HPDE6-E6E7 (cell line): ENCODE measurements at regions not wholly inside any gene's neighbourhood (a gene's known extent, or its start where the extent isn't known, plus 50 kb on each side); places are given as distances from the start of the nearest gene placed in this dataset.
"Not testable (repeated sequence)": the region's sequence is repeated elsewhere in the genome, so short reads cannot be mapped to it uniquely, and the experiment has no call there.

Source experiments
- DNase-seq: peaks from one replicate; pipeline ENCODE4 v3.0.0; 2011; ENCODE audit warnings: missing footprints; ENCODE audit errors: extremely low spot score

DNA sequence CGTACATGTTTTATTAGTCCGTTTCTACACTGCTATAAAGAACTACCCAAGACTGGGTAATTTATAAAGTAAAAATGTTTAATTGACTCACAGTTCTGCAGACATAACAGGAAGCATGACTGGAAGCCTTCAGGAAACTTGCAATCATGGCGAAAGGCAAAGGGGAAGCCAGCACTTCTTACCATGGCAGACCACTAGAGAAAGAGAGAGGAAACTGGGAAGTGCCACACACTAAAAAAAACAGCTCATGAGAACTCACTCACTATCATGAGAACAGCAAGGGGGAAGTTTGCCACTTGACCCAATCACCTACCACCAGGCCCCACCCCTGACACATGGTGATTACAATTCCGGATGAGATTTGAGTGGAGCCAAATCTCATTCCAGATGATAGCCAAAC lies 466.2 kb downstream of the IRS1 start:
- no peak for DNase-seq

- no peak for DNase-seq
Measured at GRCh38 chr2:226330206-226330605, 469.4 kb downstream of the IRS1 start.

GRCh38 chr2:226329180-226329579 lies 470.4 kb downstream of the IRS1 start:
- no peak for DNase-seq

GRCh38 chr2:226327830-226328229 lies 471.8 kb downstream of the IRS1 start:
- no peak for DNase-seq

- DNase-seq = no peak
Measured at GRCh38 chr2:226325526-226325925, 474.1 kb downstream of the IRS1 start.

DNA sequence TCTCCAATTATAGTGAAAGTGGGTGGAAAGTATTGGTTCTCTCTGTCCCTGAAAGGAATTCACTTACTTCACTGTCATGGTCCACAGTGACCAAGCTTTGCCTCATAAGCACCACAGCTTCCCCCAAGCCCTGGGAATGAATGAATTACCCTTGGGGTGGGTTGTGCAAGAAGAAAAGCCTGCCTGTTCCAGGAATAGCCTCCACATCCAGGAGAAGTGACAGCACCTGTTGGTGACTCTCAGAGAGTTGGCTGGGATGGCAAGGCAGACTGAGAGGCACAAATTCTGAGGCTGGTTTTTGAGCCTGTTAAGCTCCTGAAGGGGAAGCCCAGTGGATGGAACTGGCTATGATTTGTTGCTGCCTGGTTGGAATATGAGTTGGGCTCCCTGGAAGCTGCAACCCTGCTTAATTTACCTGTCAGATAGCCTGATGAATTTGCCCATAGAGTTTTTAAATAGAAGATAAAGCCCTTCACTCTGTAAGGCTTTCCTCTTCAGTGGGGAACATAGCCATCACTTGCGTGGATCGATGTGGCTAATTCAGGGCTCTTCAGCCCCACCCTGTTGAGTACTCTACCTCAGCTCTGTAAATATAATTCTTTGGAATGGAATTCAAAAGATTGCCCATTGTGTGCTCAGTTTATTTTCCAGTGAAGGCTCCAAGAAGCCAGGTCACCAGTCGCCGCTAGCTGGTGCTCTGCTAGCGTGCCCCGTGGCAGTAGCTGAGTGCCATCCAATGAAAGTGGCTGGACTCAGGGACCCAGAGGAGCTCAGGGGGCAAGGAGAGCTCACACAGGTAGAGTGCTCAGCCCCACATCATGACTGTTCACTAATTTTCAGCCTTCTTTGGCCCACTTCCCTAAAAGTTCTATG lies 479.3 kb downstream of the IRS1 start:
- DNase-seq = no peak

- no peak for DNase-seq
Measured at GRCh38 chr2:226317970-226318369, 481.6 kb downstream of the IRS1 start.

DNA sequence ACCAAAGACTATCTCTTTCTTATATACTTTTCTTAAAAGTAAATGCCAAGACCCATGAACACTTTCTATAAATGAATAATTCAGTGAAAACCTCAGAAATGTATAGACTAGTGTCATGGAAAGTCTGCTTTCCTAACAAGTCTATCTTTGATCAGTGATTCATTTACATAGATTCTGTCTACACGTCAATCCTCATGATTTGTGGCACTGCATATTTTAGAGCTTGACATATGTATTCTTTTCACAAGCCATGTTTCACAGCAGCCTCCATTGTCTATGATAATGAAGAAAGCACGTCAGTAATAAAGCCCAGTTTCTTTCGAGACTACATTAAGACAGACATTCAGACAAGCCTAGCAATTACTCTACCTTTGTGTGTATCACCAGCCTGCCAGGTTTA lies 486.6 kb downstream of the IRS1 start:
- DNase-seq = no peak

GRCh38 chr2:226312155-226312554 lies 487.5 kb downstream of the IRS1 start:
- no peak for DNase-seq

GRCh38 chr2:226310146-226310545 lies 489.5 kb downstream of the IRS1 start:
- DNase-seq = no peak

DNA sequence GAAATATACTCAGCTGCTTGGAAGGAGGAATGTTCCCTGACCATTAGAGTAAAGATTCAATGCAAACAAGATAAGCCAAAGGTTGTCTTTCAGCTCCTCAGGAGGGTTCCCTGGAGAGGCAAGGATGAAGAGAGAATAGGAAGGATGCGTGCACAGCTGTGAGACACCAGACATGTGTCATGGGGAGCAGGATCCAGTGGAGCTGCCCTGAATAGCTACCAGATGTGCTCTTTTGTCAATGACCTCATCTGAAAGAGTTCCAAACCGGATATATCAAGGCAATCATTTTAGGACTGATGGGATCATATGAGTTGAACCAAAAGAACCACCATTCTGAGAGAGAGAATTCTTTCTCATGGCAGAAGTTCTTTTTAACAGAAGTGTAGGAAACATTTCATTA lies 490.6 kb downstream of the IRS1 start:
- no peak for DNase-seq

GRCh38 chr2:226308323-226308680 lies 491.3 kb downstream of the IRS1 start:
- no peak for DNase-seq

DNA sequence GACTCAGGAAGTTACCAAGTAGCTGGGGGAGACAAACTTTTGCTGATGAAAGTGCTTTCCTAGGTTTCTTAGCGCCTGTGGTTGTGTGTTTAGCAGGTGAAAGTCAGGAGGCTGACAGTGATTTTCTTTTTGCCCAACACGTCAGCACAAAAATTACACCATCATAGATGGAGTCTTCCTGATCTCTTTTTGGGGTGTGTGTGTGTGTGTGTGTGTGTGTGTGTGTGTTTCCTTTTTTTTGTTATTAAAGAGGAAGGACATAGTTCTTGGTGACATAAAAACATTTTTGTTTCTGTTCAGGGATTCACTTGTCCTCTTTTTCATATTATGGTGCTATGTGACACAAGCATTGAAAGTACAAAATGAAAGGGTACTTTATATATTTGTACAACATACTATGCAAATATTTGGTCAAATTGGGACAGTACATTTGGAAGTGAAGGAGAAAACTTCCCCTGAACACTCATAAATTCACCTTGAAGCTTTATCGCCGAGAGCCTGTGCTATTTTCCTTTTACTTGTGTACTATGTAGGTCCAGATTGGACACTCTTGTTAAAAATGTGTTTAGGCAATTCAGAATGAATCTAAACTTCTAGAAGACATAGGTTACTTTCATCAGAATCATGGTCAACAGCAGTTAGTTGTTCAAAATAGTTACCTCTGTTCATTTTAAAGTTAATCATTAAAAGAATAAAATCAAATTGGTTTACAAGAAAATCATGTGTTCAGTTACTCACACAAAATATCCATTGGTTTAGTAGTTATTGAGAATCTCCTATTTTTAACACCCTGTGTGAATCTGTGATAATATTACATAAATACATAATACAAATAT lies 491.9 kb downstream of the IRS1 start:
- no peak for DNase-seq

DNA sequence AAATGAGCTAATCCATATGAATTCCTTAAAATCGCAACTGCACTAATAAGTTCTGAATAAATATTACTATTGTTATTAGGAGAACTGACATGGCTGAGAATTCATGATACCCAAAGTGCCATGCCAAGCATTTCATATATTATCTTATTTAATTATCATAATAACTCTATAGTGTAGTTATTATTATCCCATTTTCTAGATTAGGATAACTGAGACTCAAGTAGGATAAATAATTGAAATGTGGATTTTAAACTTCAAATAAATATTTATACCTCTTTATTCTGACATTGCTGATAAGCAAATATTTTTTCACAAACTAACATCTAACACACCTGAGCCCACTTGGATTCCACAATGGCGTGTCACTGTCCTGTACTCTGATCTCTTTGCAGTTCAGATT lies 492.7 kb downstream of the IRS1 start:
- no peak for DNase-seq

GRCh38 chr2:226304308-226304707 lies 495.3 kb downstream of the IRS1 start:
- no peak for DNase-seq

DNA sequence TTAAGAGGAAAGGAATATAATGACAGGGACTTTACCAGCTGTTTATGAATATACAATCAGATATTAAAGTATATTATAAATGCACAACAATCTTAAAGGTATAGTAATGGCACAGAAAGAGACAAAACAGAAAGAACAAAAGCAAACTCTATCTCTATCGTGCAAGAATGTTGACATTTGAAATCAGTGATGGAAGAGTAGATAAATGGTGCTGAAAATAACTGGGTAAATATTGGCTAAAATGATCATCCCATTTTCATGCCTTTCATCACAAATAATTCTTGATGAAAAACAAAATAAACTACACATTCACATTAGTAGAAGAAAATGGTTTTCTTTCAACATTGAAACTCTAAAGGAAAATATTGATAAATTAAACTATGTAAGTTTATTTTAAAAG lies 495.9 kb downstream of the IRS1 start:
- no peak for DNase-seq

- DNase-seq = no peak
Measured at GRCh38 chr2:226300196-226300886, 499.3 kb downstream of the IRS1 start.

- DNase-seq = no peak
Measured at GRCh38 chr2:226299771-226300170, 499.8 kb downstream of the IRS1 start.

- DNase-seq = no peak
Measured at GRCh38 chr2:226295681-226296080, 503.9 kb downstream of the IRS1 start.

DNA sequence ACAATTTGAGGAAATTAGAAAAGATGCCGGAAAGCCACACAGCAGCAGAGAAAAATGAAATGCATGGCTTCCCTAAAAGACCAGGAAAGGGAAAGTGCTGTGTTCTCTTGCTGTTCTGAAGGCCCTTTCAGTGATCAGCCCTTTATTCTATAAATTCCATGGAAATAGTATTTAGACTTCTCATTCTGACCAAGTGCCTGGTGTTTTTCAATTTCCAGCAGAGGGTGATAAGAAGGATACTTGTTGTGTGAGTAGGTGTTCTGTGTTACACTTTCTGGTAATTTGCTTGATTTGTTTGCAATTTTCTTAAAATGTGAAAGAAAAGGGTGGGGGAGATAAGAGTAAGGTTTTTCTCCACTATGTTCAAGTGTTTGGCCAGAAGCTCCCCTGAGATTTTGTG lies 504.5 kb downstream of the IRS1 start:
- no peak for DNase-seq

DNA sequence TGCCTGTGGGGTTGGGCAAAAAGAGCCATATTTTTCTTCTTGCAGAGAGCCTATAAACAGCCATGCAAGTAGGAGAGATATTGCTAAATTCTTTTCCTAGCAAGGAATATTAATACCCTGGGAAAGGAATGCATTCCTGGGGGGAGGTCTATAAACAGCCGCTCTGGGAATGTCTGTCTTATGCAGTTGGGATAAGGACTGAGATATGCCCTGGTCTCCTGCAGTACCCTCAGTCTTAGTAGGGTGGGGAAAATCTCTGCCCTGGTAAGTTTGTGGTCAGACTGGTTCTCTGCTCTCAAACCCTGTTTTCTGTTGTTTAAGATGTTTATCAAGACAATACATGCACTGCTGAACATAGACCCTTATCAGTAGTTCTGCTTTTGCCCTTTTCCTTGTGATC lies 508.3 kb downstream of the IRS1 start:
- DNase-seq = not testable (repeated sequence)

GRCh38 chr2:226286916-226287315 lies 512.7 kb downstream of the IRS1 start:
- DNase-seq = no peak
